Progenitor cell of endocrine pancreas (in vitro differentiated cells): ENCODE measurements at regions not wholly inside any gene's neighbourhood (a gene's known extent, or its start where the extent isn't known, plus 50 kb on each side); places are given as distances from the start of the nearest gene placed in this dataset.

ENCODE experiments used
- DNase-seq: peaks from one replicate; pipeline ENCODE4 v3.0.0; 2021; ENCODE audit warnings: low spot score; ENCODE audit not compliant: unreplicated experiment
- H3K27ac Mint-ChIP-seq: 2 replicates; pipeline ENCODE4 v1.8.0; 2021; ENCODE audit warnings: mild to moderate bottlenecking, moderate library complexity, mixed read lengths
- H3K27me3 Mint-ChIP-seq: 2 replicates; pipeline ENCODE4 v1.8.0; 2021; ENCODE audit warnings: mixed read lengths
- H3K36me3 Mint-ChIP-seq: 2 replicates; pipeline ENCODE4 v1.8.0; 2022; ENCODE audit warnings: mixed read lengths; ENCODE audit not compliant: insufficient read depth
- H3K4me1 Mint-ChIP-seq: 2 replicates; pipeline ENCODE4 v1.8.0; 2021; ENCODE audit warnings: low read depth, mixed read lengths
- H3K4me3 Mint-ChIP-seq: 2 replicates; pipeline ENCODE4 v1.8.0; 2021; ENCODE audit warnings: low read depth, mild to moderate bottlenecking, moderate library complexity, mixed read lengths
- H3K9me3 Mint-ChIP-seq: 2 replicates; pipeline ENCODE4 v1.8.0; 2021; ENCODE audit warnings: low read depth, mixed read lengths
- CTCF ChIP-seq: fragments of 200-600 bp; sonication (generic); IDR thresholded peaks from one replicate; pipeline ENCODE4 v1.5.0; 2021; ENCODE audit warnings: antibody characterized with exemption, mild to moderate bottlenecking; ENCODE audit not compliant: unreplicated experiment

GRCh38 chr11:39617971-39618370, 1841.5 kb downstream of the LRRC4C start:
- peaks cover 3% of the 10 kb centered on the region for H3K9me3 Mint-ChIP-seq
- no peak for DNase-seq
- H3K27me3 Mint-ChIP-seq = no peaks in the 10 kb centered on the region
- H3K36me3 Mint-ChIP-seq = no peaks in the 10 kb centered on the region
- TF ChIP-seq CTCF = no peak
- H3K27ac Mint-ChIP-seq = no peak overlapping the region
- no peak overlapping the region for H3K4me3 Mint-ChIP-seq
- H3K4me1 Mint-ChIP-seq = no peaks in the 10 kb centered on the region

- no peak for TF ChIP-seq CTCF
- no peak overlapping the region for H3K4me3 Mint-ChIP-seq
- no peak overlapping the region for H3K27ac Mint-ChIP-seq
- peaks cover 6% of the 10 kb centered on the region for H3K9me3 Mint-ChIP-seq
- H3K4me1 Mint-ChIP-seq = peaks cover 5% of the 10 kb centered on the region
- no peaks in the 10 kb centered on the region for H3K27me3 Mint-ChIP-seq
- no peak for DNase-seq
- H3K36me3 Mint-ChIP-seq = no peaks in the 10 kb centered on the region
Measured at GRCh38 chr11:39589391-39589790, 1870.1 kb downstream of the LRRC4C start.

GRCh38 chr11:39586036-39586435, 1873.4 kb downstream of the LRRC4C start:
- Mint-ChIP-seq H3K27me3 (no peaks in the 10 kb centered on the region), H3K4me3 (no peak overlapping the region), H3K4me1 (no peaks in the 10 kb centered on the region), H3K36me3 (no peaks in the 10 kb centered on the region), H3K9me3 (peaks cover 6% of the 10 kb centered on the region), H3K27ac (no peak overlapping the region)
- no peak for DNase-seq
- no peak for TF ChIP-seq CTCF

GRCh38 chr11:39571081-39571480, 1888.4 kb downstream of the LRRC4C start:
- peaks cover 10% of the 10 kb centered on the region for H3K9me3 Mint-ChIP-seq
- no peak overlapping the region for H3K4me3 Mint-ChIP-seq
- no peak overlapping the region for H3K27ac Mint-ChIP-seq
- DNase-seq = no peak
- TF ChIP-seq CTCF = no peak
- H3K27me3 Mint-ChIP-seq = no peaks in the 10 kb centered on the region
- peaks cover 4% of the 10 kb centered on the region for H3K4me1 Mint-ChIP-seq
- no peaks in the 10 kb centered on the region for H3K36me3 Mint-ChIP-seq

GRCh38 chr11:39570526-39570925, 1888.9 kb downstream of the LRRC4C start:
- H3K9me3 Mint-ChIP-seq = peaks cover 11% of the 10 kb centered on the region
- no peaks in the 10 kb centered on the region for H3K27me3 Mint-ChIP-seq
- no peak overlapping the region for H3K27ac Mint-ChIP-seq
- DNase-seq = no peak
- no peaks in the 10 kb centered on the region for H3K36me3 Mint-ChIP-seq
- TF ChIP-seq CTCF = no peak
- H3K4me3 Mint-ChIP-seq = no peak overlapping the region
- H3K4me1 Mint-ChIP-seq = peaks cover 4% of the 10 kb centered on the region

- H3K27me3 Mint-ChIP-seq = no peaks in the 10 kb centered on the region
- H3K4me3 Mint-ChIP-seq = no peak overlapping the region
- peaks cover 17% of the 10 kb centered on the region for H3K9me3 Mint-ChIP-seq
- DNase-seq = no peak
- H3K36me3 Mint-ChIP-seq = no peaks in the 10 kb centered on the region
- no peak for TF ChIP-seq CTCF
- H3K4me1 Mint-ChIP-seq = peaks cover 4% of the 10 kb centered on the region
- no peak overlapping the region for H3K27ac Mint-ChIP-seq
Measured at GRCh38 chr11:39569789-39570188, 1889.7 kb downstream of the LRRC4C start.
